HG03460 (cell line): ENCODE measurements at regions not wholly inside any gene's neighbourhood (a gene's known extent, or its start where the extent isn't known, plus 50 kb on each side); places are given as distances from the start of the nearest gene placed in this dataset.

Source experiments
- ATAC-seq: cut with Tn5 transposase; IDR thresholded peaks from one replicate; pipeline ENCODE4 v1.9.1; 2021; ENCODE audit not compliant: unreplicated experiment

GRCh38 chr9:107628444-107628843 lies 138.9 kb upstream of the KLF4 start:
- ATAC-seq = no peak

GRCh38 chr9:107627781-107628180 lies 138.2 kb upstream of the KLF4 start:
- ATAC-seq = no peak

- ATAC-seq = no peak
Observed at GRCh38 chr9:107626118-107626517, 136.5 kb upstream of the KLF4 start.

GRCh38 chr9:107625383-107625984 lies 135.9 kb upstream of the KLF4 start:
- ATAC-seq = no peak

GRCh38 chr9:107624234-107624948 lies 134.8 kb upstream of the KLF4 start:
- ATAC-seq = no peak

- no peak for ATAC-seq
Observed at GRCh38 chr9:107621436-107621835, 131.9 kb upstream of the KLF4 start.

- no peak for ATAC-seq
Observed at GRCh38 chr9:107620801-107621200, 131.2 kb upstream of the KLF4 start.

- ATAC-seq = no peak
Observed at GRCh38 chr9:107620236-107620635, 130.7 kb upstream of the KLF4 start.

GRCh38 chr9:107615321-107615720 lies 125.8 kb upstream of the KLF4 start:
- no peak for ATAC-seq

GRCh38 chr9:107614765-107615164 lies 125.2 kb upstream of the KLF4 start:
- ATAC-seq = no peak

- ATAC-seq = no peak
Observed at GRCh38 chr9:107613321-107613720, 123.8 kb upstream of the KLF4 start.

GRCh38 chr9:107612136-107612535 lies 122.6 kb upstream of the KLF4 start:
- no peak for ATAC-seq

- ATAC-seq = no peak
Observed at GRCh38 chr9:107609547-107609946, 120.0 kb upstream of the KLF4 start.

GRCh38 chr9:107606149-107606790 lies 116.7 kb upstream of the KLF4 start:
- no peak for ATAC-seq

- no peak for ATAC-seq
Observed at GRCh38 chr9:107605041-107605440, 115.5 kb upstream of the KLF4 start.

GRCh38 chr9:107603281-107603680 lies 113.7 kb upstream of the KLF4 start:
- ATAC-seq = no peak

GRCh38 chr9:107600060-107600573 lies 110.5 kb upstream of the KLF4 start:
- ATAC-seq = no peak

GRCh38 chr9:107597743-107598217 lies 108.2 kb upstream of the KLF4 start:
- no peak for ATAC-seq

- ATAC-seq = no peak
Observed at GRCh38 chr9:107594908-107595530, 105.5 kb upstream of the KLF4 start.

GRCh38 chr9:107593224-107593870 lies 103.8 kb upstream of the KLF4 start:
- no peak for ATAC-seq

- ATAC-seq = no peak
Observed at GRCh38 chr9:107592424-107592823, 102.9 kb upstream of the KLF4 start.
